Mucosa of descending colon (tissue), 3 donors: ENCODE measurements at regions not wholly inside any gene's neighbourhood (a gene's known extent, or its start where the extent isn't known, plus 50 kb on each side); places are given as distances from the start of the nearest gene placed in this dataset.

Experiments used
- ATAC-seq: fragments of 200-7000 bp; cut with Tn5 transposase; one replicate; pipeline ENCODE4 v1.9.1; 2020; ENCODE audit warnings: mild to moderate bottlenecking, moderate library complexity
- DNase-seq, 3 donors: peaks; one replicate each; pipeline ENCODE4 v3.0.0-alpha.2; 2020
- H3K36me3 ChIP-seq: fragments of 200-600 bp; one replicate; pipeline ENCODE4 v1.8.0; 2021; ENCODE audit warnings: low read depth, mild to moderate bottlenecking
- H3K4me1 ChIP-seq: fragments of 200-600 bp; one replicate; pipeline ENCODE4 v1.8.0; 2021; ENCODE audit warnings: low read depth, mild to moderate bottlenecking
- H3K4me3 ChIP-seq: fragments of 200-600 bp; one replicate; pipeline ENCODE4 v1.8.0; 2021; ENCODE audit warnings: mild to moderate bottlenecking
- H3K9me3 ChIP-seq: fragments of 200-600 bp; one replicate; pipeline ENCODE4 v1.8.0; 2021; ENCODE audit warnings: mild to moderate bottlenecking
- intact Hi-C, 2 donors: fragments of 100-400 bp; cut with DNase I in 1 of 2; cut with micrococcal nuclease in 1 of 2; formaldehyde crosslinking; loops; one replicate each; pipeline versions ENCODE4 v1.11.0 to v1.11.1; 2022; cut with DNase I, micrococcal nuclease
- TF ChIP-seq, protein P1 (sequence below): fragments of 200-600 bp; IDR thresholded peaks from one replicate; pipeline ENCODE4 v1.8.0; 2022; ENCODE audit warnings: antibody characterized with exemption, mild to moderate bottlenecking
- donor health status: DM: no; HTN: no; CAD: no; lungs with moderate emphysema.
- donor health status: DM: no; HTN: no; CAD: no.
- donor health status: DM: no; HTN: yes; CAD: no.

DNA sequence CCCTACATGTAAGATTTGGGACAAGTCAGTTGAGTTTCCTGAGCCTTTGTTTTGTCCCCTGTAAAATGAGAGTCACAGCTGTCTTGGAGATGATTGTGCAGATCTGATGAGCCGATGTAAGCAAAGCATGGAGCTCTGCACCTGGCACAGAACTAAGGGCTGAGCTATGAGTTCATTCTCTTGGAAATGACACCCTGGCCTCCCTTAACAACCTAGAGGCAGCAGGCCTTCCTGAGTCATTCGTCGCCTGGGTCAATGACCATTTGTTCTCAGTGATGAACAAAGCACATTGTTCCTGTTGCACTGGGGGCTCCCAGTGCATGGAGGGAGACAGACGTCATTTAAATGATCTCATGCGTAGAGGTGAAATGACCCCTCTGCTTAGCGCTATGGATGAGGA lies 62.8 kb upstream of the GCSH start:
- Histone ChIP-seq H3K36me3 (no peaks in the 10 kb centered on the region), H3K4me3 (no peak overlapping the region), H3K9me3 (no peaks in the 10 kb centered on the region), H3K4me1 (no peaks in the 10 kb centered on the region)
- intact Hi-C loops: no loop called here
- no peak for ATAC-seq
- TF ChIP-seq, protein P1, sequence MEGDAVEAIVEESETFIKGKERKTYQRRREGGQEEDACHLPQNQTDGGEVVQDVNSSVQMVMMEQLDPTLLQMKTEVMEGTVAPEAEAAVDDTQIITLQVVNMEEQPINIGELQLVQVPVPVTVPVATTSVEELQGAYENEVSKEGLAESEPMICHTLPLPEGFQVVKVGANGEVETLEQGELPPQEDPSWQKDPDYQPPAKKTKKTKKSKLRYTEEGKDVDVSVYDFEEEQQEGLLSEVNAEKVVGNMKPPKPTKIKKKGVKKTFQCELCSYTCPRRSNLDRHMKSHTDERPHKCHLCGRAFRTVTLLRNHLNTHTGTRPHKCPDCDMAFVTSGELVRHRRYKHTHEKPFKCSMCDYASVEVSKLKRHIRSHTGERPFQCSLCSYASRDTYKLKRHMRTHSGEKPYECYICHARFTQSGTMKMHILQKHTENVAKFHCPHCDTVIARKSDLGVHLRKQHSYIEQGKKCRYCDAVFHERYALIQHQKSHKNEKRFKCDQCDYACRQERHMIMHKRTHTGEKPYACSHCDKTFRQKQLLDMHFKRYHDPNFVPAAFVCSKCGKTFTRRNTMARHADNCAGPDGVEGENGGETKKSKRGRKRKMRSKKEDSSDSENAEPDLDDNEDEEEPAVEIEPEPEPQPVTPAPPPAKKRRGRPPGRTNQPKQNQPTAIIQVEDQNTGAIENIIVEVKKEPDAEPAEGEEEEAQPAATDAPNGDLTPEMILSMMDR: no peak
- DNase-seq: no peak

DNA sequence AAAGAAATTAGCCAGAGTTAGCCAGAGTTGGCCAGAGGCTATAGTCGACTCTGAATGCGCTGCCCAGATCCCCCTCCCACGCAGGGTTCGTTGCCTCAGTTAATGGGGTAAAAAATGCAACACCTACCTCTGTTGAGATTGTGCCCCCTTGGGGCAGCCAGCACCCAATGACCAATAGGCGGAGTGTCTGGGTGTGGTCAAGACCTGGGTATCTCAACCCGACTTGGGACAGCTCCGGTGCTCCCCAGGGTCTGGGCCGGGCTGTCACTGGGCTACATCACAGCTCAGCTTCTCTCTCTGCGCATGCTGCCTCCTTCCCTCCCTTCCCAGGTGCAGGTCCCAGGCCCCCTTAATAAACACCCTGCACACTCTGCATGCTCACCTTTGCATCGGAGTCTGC lies 59.6 kb upstream of the GCSH start:
- intact Hi-C loops: no loop called here
- H3K4me3 ChIP-seq: no peak overlapping the region
- no peaks in the 10 kb centered on the region for H3K9me3 ChIP-seq
- H3K36me3 ChIP-seq: no peaks in the 10 kb centered on the region
- ATAC-seq (no peak), DNase-seq (no peak)
- TF ChIP-seq, protein P1: no peak
- no peaks in the 10 kb centered on the region for H3K4me1 ChIP-seq

DNA sequence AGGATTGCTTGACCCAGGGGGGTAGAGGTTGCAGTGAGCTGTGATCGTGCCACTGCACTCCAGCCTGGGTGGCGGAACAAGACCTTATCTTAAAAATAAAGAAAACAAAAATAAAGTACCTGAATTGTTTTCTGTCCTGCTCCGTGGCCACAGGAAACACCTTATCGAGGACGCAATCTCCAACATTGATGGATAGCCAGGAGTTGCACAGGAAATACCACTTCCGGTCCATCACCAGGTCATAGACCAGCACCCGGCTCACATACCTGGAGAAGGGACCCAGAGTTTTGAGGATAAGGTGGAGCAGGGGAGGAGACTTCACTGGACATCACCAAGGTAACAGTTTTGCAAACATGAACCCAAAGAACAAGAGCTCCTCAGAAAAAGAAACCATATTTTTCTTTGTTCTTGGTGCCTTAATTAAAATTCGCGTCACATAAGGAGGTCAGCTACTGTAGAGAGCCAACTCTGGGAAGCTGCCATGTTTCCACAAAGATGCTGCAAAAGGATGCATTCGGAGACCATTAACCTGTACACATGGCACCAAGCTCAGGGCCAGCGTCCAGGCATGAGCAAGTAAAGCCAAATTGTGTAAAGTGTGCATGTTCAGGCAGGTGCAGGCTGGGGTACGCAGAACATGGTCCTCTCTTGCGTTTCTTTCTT lies 55.6 kb upstream of the GCSH start:
- DNase-seq: no peak
- intact Hi-C loops: no loop called here
- ATAC-seq: no peak
- H3K36me3 ChIP-seq: no peaks in the 10 kb centered on the region
- TF ChIP-seq, protein P1: no peak
- H3K4me1 ChIP-seq: no peaks in the 10 kb centered on the region
- no peaks in the 10 kb centered on the region for H3K9me3 ChIP-seq
- H3K4me3 ChIP-seq: no peak overlapping the region

DNA sequence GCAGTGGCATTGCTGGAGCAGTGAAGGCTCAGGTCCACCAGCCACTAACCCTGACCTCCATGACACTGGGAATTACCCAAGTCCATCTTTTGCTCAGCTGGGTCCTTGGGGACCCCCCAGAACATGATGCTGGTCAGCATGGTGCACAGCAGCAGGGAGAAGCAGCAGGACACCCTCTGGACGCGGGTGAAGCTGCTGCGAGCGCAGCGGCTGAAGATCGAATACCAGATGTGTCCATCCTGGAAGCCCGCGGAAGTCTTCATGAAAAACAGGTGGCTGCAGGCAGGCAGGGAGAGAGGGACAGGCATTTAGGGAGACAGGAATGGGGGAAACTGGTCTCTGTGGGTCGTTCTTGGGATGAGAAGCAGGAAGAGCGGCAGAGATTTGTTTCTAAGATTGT lies 53.4 kb upstream of the GCSH start:
- no peak for ATAC-seq
- intact Hi-C loops: no loop called here
- DNase-seq: no peak

DNA sequence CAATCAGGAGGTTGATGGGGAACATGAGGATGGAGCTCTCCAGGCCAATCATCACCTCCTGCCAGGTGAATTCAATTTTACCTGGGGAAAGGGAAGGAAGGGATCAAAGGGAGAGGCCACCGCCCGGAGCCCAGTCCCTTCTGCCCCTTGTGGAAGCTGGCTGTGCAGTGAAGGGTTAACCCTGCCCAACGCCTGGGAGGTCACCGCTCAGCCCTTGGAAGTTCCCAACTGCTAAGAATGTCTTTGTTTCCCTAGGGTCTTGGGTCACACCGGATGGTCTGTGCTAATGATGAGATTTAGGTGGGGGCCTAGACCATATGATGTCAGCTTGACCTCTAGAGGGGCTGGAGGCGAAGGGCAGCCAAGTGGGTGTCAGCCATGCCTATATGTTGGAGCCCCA lies 52.1 kb upstream of the GCSH start:
- H3K36me3 ChIP-seq: no peaks in the 10 kb centered on the region
- DNase-seq (no peak), ATAC-seq (no peak)
- H3K4me1 ChIP-seq: no peaks in the 10 kb centered on the region
- TF ChIP-seq, protein P1: no peak
- intact Hi-C loops: no loop called here
- H3K9me3 ChIP-seq: no peaks in the 10 kb centered on the region
- H3K4me3 ChIP-seq: no peak overlapping the region

More for the DNA sequence above, 53.4 kb upstream of the GCSH start:
- TF ChIP-seq, protein P1: no peak
- H3K4me1 ChIP-seq: no peaks in the 10 kb centered on the region
- H3K36me3 ChIP-seq: no peaks in the 10 kb centered on the region
- no peak overlapping the region for H3K4me3 ChIP-seq
- H3K9me3 ChIP-seq: no peaks in the 10 kb centered on the region
